GM18873 (cell line): ENCODE measurements at regions not wholly inside any gene's neighbourhood (a gene's known extent, or its start where the extent isn't known, plus 50 kb on each side); places are given as distances from the start of the nearest gene placed in this dataset.
"Not testable (repeated sequence)": the region's sequence is repeated elsewhere in the genome, so short reads cannot be mapped to it uniquely, and the experiment has no call there.

ENCODE experiments used
- ATAC-seq: cut with Tn5 transposase; IDR thresholded peaks from one replicate; pipeline ENCODE4 v1.9.1; 2021; ENCODE audit warnings: mild to moderate bottlenecking, moderate library complexity, moderate number of reproducible peaks; ENCODE audit not compliant: unreplicated experiment, low FRiP score

GRCh38 chr7:25677595-25677994 lies 449.3 kb upstream of the NPVF start:
- no peak for ATAC-seq

DNA sequence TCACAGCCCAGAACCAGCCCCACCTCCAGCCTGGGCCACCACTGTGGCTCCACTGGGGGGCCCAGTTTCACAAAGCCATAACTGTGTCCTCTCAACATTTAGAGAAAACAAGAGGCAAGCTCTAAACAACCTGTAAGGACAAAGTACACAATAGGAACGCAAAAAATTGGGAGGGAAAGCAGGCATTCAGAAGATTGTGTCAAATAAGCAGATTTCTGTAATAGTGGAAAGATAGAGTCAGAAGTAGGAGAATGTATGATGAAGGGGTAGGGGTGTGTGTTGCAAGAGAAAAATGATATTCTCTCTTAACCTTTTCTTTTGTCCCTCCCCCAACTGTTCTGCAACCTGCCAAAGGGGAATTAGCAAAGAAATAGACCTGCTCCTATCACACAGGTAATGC lies 449.9 kb upstream of the NPVF start:
- ATAC-seq: no peak

DNA sequence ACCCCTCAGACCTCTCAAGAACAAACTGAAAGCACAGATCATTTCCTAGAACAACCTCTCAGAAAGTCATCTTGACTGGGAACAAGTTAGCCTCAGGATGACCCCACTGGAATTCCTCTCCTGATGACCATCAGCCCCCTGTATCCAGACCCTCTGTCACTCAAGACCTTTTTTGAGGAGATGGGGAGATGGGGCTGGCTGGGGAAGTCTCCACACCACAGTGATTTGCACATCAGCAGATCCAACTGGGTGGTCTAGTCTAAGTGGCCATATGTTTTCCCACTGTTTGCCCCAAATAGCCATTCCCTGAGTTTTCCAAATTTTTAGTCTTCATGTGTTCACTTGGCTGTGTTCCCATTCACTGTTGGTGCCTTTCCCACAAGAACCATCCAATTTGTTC lies 452.4 kb upstream of the NPVF start:
- ATAC-seq: no peak

DNA sequence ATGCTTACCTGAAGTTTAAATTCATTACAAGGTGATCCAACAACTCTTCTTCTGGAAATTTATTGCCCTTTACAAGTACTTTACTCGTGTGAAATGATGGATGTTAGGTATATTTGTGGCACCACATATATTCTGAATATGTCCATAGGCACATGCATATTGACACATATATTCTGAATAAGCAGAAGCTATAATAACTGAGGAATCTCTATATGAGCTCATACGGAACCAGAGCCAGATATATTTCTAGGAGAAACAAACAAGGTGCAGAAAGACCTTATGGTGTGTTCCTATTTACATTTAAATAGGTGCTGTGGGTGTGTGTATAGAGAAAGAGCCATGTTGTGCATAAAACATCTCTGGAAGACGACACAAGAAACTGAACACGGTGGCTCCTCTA lies 456.1 kb upstream of the NPVF start:
- ATAC-seq: no peak

DNA sequence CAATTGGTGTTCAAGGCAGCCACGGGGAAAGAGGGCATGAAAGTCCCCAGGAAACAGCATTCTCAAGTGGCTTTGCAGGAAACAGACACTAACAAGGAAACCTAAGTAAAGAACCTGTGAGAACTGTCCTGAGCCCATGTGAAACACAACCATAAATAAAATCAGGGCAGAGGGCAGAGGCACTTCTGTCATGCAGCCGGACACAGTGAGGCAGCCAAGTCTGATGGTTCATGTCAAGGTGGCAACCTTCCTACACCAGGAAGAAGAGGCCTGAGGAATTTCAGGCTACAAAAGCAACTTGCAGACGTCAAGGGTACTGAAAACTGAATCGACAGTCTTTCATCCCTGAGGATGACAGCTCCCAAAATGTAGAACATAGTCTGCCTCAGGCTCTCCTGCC lies 458.2 kb upstream of the NPVF start:
- ATAC-seq: no peak

- no peak for ATAC-seq
Observed at GRCh38 chr7:25694211-25694610, 457.8 kb upstream of the NFE2L3 start.

DNA sequence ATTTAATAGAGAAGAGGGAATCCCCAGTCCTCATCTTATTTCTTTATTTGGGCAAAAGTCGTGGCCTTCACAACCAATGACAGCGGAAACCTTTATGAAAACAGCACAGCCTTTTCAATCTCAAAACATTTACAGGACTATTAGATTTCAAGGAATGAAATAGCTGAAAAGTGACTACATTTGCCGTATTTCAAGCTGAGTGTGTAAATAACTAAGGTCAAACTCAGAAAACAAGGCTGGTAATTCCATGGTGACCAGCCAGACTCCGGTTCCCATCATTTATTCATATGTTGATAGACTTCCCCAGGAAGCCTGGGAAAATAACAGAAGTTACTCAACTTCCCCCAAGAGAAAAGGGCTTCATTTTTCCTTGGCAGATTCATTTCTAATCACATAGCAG lies 457.3 kb upstream of the NFE2L3 start:
- ATAC-seq: no peak

DNA sequence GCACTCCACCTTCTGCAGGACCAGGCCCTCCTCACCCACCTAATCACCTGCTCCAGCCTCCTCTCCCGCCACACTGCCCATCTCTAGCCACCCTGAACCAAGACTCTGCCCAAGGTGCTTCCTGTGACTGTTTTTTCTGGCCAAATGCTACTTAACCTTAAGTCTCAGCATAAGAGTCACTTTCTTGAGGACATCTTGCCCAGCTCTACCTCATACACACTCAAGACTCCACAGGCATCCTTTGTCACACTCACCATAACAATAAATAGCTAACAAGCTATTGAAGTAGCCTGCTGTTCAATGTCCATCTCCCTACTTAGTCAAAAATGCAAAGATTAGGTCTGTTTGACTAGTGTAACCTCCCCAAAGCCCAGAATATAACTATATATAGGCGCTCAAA lies 455.4 kb upstream of the NFE2L3 start:
- ATAC-seq: no peak

DNA sequence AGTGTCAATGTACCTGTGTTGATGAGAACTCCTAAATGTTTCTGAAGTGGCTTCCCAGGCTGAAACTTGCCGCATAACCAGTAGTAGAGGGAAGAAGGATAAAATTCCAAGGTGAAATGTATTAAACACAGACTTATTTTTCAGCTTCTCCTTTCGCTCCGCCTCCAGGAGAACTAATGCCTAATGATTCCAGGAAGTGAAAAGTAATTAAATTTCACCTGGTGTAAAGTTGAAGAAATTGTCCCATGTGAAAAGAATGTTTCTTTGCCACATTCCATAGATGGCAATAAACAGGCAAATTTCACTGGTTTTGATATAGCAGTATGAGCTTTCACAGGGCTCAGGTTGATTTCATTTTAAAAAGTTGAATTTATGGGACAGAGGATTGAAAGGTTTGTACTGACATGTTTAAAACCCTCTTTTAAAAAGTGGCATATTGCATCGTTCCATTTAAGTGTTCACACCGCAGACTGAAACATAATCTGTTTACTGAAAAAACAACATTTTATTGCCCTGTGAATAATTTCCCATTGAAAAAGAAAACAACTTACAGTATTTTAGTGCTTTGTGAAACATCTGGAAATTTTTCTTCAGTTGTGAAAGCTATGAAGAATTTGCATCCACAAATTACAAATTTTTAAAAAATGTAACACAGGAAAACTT lies 453.4 kb upstream of the NFE2L3 start:
- ATAC-seq: no peak

- ATAC-seq: not testable (repeated sequence)
Observed at GRCh38 chr7:25700141-25700540, 451.9 kb upstream of the NFE2L3 start.

- ATAC-seq: no peak
Observed at GRCh38 chr7:25704413-25704812, 447.6 kb upstream of the NFE2L3 start.

GRCh38 chr7:25706764-25707163 lies 445.2 kb upstream of the NFE2L3 start:
- no peak for ATAC-seq

DNA sequence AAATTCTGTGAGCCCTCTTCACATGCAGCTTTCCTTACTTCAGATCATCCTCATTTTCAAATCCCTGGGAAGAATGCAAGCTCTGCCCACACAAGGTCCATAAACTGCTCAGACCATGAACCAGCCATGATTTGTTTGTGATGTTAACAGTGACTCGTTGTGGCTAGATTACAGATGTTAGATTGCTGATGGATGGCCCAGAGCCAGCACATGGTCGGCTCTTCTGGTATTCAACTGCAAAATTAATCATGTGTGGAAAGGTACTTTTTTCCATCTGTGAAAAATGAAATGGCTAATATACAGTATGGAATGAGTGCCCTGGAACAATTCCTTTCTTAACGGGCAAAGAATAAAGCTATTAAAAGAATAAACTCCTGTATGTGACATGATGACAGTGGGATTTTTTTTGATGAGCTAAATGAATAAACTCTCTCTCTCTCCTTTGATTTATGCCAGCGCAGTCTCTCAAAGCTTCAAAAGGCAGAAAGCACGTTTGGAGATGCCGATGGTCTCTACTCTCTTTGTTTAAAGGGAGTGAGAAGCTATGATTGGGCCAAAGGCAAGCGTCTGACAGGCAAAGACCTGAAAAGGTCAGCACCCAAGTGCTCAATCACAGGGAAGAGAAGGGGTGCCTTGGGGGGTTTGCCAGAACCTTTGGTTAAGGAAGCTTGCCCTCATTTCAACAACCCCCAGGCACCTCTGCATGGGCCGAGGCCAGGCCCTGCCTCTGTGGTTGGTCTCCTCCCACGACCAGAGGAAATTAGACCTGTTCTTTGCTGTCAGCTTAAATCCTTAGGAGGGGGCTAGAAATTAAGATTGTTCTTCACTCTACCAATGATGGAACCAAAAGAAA lies 444.0 kb upstream of the NFE2L3 start:
- ATAC-seq: no peak

DNA sequence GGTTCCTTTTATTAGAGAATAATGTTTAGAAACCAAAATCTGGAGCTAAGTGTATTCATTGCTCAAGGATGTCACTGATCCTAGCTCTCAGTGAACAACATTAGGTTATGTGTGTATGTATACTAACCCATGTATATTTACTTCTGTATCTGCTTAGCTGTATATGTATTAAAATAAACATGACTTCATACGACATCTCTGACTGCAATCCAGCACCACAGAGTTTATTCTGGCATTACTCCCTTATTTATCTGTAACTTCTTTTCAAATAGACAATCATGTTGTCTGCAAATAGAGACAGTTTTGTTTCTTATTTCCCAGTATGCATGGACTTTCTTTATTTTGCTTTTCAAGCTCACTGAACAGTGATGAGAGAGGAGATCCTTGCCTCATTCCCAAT lies 441.0 kb upstream of the NFE2L3 start:
- no peak for ATAC-seq

DNA sequence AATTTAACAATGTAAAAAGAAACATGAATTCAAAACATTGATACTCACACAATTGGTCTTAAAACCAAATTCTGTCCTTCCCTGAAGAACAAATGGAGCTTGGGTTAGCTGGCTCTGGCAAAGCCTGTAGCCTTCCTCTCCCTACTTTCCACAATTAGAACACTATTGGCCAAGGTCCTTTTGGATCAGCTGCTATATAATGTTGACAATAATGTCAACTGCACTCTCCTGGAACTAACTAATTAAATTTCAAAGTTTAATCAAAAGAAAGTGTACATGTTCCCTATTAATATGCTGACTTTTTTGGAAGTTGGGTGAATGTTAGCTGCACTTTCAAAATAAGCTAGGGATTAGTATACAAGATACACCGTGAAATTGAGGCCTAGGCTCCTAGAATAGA lies 440.1 kb upstream of the NFE2L3 start:
- ATAC-seq: no peak

DNA sequence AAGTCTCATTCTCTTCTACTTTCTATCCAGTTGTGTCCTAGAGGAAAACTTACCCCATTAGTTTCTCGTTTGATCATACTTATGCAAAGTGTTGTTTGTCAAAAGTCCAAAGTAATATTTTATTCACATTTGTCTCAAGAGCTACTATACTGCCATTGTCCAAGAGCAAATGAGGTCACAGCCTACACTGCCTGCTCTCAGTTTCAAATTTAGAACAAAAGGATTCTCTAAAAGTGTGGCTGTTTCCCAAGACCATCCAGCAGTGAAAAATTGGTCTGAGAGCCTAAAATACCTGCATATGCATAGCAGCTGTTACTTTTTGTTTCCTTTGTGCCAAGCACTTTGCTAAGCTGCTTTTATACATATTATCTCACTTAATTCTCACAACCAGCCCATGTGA lies 439.5 kb upstream of the NFE2L3 start:
- ATAC-seq: no peak

DNA sequence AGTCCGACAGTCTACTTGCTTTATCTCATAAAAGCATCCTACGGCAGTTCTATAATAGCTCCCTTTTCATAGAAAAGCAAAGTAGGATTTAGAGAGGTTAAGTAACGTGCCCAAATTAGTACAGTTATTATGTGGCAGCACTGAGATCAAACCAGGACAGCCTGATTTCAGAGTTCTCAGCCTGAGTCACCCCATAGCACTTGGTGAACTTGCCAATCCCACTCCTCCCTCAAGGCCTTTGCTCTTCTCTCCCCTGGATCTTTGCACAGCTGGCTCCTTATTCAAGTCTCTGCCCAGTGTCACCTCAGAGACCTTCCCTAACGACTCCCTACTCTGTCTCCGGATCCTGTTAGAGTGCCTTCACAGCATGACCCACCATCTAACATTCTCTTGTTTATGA lies 438.0 kb upstream of the NFE2L3 start:
- ATAC-seq: no peak

DNA sequence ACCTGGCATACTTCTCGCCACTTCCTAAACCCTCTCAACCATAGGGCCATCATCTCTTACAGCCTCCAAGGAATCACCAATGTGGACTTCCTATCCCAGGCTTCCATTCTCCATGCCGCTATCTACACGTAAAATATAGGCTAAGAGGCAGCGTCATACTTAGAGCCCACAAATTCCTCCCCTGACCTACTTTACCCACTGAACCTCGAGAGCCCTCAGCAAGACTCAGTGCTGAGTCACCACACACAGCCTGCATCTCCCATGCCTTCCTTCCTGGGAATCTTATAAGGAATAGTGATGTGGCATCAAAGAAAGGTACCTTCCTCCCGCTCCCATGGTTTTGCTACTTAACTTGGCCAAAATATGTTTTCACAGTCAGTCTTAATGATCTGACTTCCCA lies 435.6 kb upstream of the NFE2L3 start:
- no peak for ATAC-seq

DNA sequence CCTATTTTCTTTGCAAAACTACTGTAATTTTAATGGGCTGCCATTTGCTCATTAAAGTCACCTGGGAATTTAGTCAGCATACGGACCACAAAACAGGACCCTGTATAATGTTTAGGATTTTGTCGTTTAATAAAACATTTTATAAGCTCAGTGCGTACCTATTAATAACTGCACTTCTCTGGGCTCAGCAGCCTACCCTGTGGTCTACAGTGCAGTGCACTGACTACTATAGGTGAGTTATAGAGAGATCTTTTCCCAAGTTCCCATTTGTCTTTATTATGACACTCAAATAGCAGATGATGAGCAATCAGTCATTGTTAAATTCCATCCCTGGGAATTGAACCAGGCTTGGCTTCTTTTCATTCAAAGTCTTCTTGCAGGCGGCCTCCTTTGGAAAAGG lies 433.4 kb upstream of the NFE2L3 start:
- ATAC-seq: no peak

- ATAC-seq: no peak
Observed at GRCh38 chr7:25719190-25719896, 432.7 kb upstream of the NFE2L3 start.

DNA sequence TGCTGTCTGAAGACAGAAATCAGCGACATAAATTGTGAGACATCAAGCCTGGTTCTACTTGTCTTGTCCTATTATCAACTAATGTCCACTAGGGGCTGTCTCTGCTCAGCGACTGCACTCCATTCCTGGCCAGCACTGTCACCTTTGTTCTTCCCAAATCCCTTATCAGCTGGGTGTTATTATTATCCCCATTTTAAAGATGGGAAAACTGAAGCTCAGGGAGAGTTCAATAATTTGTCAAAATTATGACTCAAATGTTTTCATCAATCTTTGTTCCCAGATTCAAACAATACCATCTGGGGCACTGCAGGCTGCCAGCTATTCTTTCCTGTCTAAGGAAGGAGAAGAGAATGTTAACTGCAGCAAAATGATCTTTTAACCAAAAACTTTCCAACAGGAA lies 431.6 kb upstream of the NFE2L3 start:
- no peak for ATAC-seq

GRCh38 chr7:25722856-25723255 lies 429.1 kb upstream of the NFE2L3 start:
- ATAC-seq: no peak
